Keratinocyte (primary cell): ENCODE measurements at regions not wholly inside any gene's neighbourhood (a gene's known extent, or its start where the extent isn't known, plus 50 kb on each side); places are given as distances from the start of the nearest gene placed in this dataset.

Experiments
- CTCF ChIP-seq, 3 experiments: IDR thresholded peaks in 1 of 3; conservative IDR thresholded peaks in 1 of 3; optimal IDR thresholded peaks in 1 of 3; 2 replicates in 2 of 3; 3 replicates in 1 of 3; pipeline versions ENCODE3 to v1.5.1; 2011; ENCODE audit warnings: low read length in 3 of 3, mild to moderate bottlenecking in 3 of 3, moderate library complexity in 2 of 3, control low read depth in 1 of 3, inconsistent platforms in 1 of 3; ENCODE audit not compliant: insufficient read depth in 2 of 3; ENCODE audit errors: extremely low read depth in 1 of 3
- EZH2 ChIP-seq: IDR thresholded peaks from one replicate; pipeline ENCODE4 v1.6.1; 2012; ENCODE audit warnings: inconsistent platforms, mild to moderate bottlenecking, low read length, moderate library complexity

GRCh38 chr2:15839426-15840124, 100.8 kb upstream of the MYCN start:
- no peak for TF ChIP-seq CTCF (optimal IDR thresholded peaks at IDR 0.05 in 1 of 3, IDR thresholded peaks at IDR 0.05 in 1 of 3, conservative IDR thresholded peaks at IDR 0.05 in 1 of 3; ENCODE audit: extremely low read depth in 1 of 3, insufficient read depth in 2 of 3, low read length in 3 of 3)
- TF ChIP-seq EZH2, result no peak
